ENCODE measurements at regions not wholly inside any gene's neighbourhood (a gene's known extent, or its start where the extent isn't known, plus 50 kb on each side); places are given as distances from the start of the nearest gene placed in this dataset.
"Not testable (repeated sequence)": the region's sequence is repeated elsewhere in the genome, so short reads cannot be mapped to it uniquely, and the experiment has no call there.

DNA sequence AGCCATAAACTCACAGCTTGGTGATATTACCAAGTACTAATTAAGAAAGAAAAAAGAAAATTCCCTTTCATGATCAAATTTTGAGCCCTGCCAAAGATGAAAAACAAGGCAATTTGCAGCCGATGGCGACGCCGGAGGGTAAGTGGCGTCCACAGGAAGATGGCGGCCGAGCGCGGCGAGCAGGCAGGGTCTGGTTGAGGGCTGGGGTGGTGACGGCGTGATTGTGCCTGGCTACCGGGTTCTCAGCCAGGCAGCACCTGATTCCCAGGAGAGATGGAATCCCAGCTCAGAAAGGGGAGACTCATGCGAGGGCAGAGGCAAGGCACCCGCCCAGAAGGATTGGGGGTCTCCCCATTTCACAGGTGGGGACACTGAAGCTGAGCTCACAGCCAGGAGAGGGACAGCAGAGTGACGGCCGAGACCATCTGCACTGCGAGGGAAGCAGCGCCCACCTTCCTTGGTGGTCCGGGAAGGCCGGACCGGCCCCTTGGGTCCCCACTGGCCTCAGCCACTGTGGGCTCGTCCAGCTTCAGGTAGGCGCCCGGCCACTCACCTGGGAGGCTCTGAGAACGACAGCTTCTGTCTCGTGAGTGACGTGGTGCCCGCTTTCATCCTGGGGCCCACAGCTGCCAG lies 145.8 kb downstream of the IGLL1 start:
- not testable (repeated sequence) for H3K4me1 ChIP-seq (ENCODE audit: insufficient read depth, poor library complexity, severe bottlenecking); H3K27me3 ChIP-seq (ENCODE audit: insufficient read depth, poor library complexity, severe bottlenecking); H3K27ac ChIP-seq (ENCODE audit: poor library complexity, severe bottlenecking); H3K4me3 ChIP-seq (ENCODE audit: severe bottlenecking); DNase-seq (ENCODE audit: low spot score); H3K9me3 ChIP-seq (ENCODE audit: severe bottlenecking); ATAC-seq (ENCODE audit: low read depth); H3K36me3 ChIP-seq (ENCODE audit: low read depth)

DNA sequence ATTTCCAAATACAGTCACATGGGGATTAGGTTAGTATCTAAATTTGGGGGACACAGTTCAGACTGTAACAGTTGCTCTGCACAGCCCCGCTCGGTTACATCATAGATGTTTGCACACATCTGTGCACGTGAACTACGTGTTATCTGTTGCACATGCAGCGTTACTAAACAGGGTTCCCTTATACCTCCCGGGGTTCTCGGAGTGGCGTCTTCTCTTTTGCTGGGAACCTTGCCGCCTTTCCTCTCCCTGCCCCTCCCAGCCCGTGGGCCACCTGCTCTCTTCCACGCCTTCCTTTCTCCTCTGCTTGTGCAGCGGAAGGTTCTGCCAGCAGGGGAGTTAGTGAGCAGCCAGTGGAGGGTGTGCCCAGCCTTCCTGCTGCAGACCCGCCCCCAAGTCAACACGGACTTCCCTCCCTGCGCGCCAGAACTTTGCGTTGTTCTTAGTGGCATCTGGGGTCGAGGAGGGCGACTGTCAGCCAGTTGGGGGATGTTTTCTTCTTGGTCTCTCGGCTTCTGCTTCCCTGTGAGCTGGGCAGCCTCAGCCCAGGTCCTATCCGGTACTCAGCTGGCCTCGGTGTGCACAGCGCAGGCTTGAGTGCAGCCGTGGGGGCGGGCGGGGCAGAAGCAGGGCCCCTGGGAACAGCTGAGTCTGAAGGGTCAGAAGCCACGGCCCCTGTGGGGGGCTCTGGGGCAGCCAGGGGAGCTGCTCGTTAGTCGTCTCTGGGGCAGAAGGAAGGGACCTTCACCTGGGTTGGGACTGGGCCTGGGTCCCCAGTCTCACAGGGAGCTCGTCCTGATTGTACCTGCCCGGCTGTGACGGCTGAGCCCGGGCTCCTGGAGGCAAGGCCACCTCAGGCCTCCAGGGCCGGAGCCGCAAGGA lies 146.7 kb downstream of the IGLL1 start:
- not testable (repeated sequence) for H3K27ac ChIP-seq (ENCODE audit: poor library complexity, severe bottlenecking); H3K4me1 ChIP-seq (ENCODE audit: insufficient read depth, poor library complexity, severe bottlenecking); H3K36me3 ChIP-seq (ENCODE audit: low read depth); H3K4me3 ChIP-seq (ENCODE audit: severe bottlenecking); H3K27me3 ChIP-seq (ENCODE audit: insufficient read depth, poor library complexity, severe bottlenecking); H3K9me3 ChIP-seq (ENCODE audit: severe bottlenecking); DNase-seq (ENCODE audit: low spot score)
- peak; percentile 88 for ATAC-seq (ENCODE audit: low read depth)
- TF ChIP-seq, protein P1, sequence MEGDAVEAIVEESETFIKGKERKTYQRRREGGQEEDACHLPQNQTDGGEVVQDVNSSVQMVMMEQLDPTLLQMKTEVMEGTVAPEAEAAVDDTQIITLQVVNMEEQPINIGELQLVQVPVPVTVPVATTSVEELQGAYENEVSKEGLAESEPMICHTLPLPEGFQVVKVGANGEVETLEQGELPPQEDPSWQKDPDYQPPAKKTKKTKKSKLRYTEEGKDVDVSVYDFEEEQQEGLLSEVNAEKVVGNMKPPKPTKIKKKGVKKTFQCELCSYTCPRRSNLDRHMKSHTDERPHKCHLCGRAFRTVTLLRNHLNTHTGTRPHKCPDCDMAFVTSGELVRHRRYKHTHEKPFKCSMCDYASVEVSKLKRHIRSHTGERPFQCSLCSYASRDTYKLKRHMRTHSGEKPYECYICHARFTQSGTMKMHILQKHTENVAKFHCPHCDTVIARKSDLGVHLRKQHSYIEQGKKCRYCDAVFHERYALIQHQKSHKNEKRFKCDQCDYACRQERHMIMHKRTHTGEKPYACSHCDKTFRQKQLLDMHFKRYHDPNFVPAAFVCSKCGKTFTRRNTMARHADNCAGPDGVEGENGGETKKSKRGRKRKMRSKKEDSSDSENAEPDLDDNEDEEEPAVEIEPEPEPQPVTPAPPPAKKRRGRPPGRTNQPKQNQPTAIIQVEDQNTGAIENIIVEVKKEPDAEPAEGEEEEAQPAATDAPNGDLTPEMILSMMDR (IDR thresholded peaks at IDR 0.05; ENCODE audit: poor library complexity, severe bottlenecking): peak; percentile 27

DNA sequence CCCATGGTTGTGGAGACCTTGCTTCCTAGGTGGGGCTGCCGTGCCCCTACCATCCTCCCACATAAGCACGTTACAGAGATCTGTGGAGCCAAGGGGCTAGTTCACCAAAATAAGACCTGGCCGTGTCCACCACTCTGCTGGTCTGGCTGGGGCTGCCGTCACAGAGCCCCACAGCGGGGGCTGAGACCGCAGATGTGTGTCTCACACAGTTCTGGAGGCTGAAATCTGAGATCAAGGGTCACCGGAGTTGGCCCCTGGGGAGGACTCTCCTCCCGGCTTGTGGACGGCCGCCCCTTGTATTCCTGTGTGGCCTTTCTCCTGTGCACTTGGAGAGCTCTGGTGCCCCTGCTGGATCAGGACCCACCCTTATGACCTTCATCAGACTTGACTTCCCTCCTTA lies 147.4 kb downstream of the IGLL1 start:
- not testable (repeated sequence) for H3K9me3 ChIP-seq (ENCODE audit: severe bottlenecking); H3K27me3 ChIP-seq (ENCODE audit: insufficient read depth, poor library complexity, severe bottlenecking); H3K36me3 ChIP-seq (ENCODE audit: low read depth); ATAC-seq (ENCODE audit: low read depth); H3K4me1 ChIP-seq (ENCODE audit: insufficient read depth, poor library complexity, severe bottlenecking); H3K27ac ChIP-seq (ENCODE audit: poor library complexity, severe bottlenecking); DNase-seq (ENCODE audit: low spot score); H3K4me3 ChIP-seq (ENCODE audit: severe bottlenecking)

DNA sequence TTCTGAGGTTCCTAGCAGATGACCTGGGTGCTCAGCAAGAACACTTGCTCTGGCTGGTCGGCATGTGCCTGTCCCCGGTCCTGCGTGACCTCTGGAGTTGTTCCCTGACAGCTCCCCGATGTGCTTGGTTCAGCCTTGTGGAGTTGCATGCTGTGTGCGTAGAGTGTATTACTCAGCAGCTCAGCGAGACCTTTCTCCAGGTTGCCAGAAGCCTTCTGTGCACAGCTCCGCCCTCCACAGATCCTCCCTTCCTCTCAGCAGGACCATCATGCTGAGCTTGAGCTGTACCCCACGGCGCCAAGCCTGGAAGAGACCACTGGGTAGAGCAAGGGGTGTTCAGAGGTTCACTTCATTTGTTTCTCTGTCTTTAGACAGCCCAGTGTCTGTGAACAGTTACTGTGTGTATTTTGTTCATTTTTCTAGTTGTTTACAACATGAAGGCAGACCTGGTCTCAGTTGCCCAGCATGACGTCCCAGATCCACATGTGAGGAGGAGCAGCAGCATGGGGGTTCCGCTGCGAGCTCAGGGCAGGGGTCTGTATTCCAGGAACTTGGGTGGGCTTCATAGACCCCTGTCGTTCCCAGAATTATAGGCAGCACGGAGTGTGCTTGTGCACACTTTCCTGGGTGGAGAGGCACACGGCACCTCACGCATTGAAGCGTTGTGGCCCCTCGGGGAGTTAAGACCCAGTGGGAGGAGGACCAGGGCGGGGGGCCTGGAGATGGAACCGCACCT lies 148.6 kb downstream of the IGLL1 start:
- Histone ChIP-seq H3K4me1 (ENCODE audit: insufficient read depth, poor library complexity, severe bottlenecking) (no peaks in the 10 kb centered on the region), H3K36me3 (ENCODE audit: low read depth) (no peaks in the 10 kb centered on the region), H3K27ac (ENCODE audit: poor library complexity, severe bottlenecking) (no peak overlapping the region), H3K9me3 (ENCODE audit: severe bottlenecking) (peaks cover 4% of the 10 kb centered on the region), H3K27me3 (ENCODE audit: insufficient read depth, poor library complexity, severe bottlenecking) (no peaks in the 10 kb centered on the region), H3K4me3 (ENCODE audit: severe bottlenecking) (no peak overlapping the region)
- no peak for ATAC-seq (ENCODE audit: low read depth)
- DNase-seq (ENCODE audit: low spot score): no peak
- TF ChIP-seq, protein P1 (IDR thresholded peaks at IDR 0.05; ENCODE audit: poor library complexity, severe bottlenecking): no peak

DNA sequence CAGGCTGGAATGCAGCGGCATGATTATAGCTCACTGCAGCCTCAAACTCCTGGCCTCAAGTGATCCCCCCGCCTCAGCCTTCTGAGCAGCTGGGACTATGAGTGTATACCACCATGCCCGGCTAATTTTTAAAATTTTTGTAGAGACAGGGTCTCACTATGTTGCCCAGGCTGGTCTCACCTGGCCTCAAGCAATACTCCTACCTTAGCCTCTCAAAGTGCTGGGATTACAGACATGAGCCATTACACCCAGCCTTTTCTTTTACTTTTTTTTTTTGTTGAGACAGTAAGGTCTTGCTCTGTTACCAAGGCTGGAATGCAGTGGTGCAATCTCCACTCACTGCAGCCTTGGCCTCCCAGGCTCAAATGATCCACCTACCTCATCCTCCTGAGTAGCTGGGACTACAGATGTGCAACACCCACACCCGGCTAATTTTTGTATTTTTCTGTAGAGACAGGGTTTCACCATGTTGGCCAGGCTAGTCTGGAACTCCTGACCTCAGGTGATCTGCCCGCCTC lies 155.5 kb downstream of the IGLL1 start:
- not testable (repeated sequence) for H3K36me3 ChIP-seq (ENCODE audit: low read depth); DNase-seq (ENCODE audit: low spot score); H3K9me3 ChIP-seq (ENCODE audit: severe bottlenecking); H3K4me3 ChIP-seq (ENCODE audit: severe bottlenecking); H3K27ac ChIP-seq (ENCODE audit: poor library complexity, severe bottlenecking); ATAC-seq (ENCODE audit: low read depth); H3K27me3 ChIP-seq (ENCODE audit: insufficient read depth, poor library complexity, severe bottlenecking); H3K4me1 ChIP-seq (ENCODE audit: insufficient read depth, poor library complexity, severe bottlenecking)

DNA sequence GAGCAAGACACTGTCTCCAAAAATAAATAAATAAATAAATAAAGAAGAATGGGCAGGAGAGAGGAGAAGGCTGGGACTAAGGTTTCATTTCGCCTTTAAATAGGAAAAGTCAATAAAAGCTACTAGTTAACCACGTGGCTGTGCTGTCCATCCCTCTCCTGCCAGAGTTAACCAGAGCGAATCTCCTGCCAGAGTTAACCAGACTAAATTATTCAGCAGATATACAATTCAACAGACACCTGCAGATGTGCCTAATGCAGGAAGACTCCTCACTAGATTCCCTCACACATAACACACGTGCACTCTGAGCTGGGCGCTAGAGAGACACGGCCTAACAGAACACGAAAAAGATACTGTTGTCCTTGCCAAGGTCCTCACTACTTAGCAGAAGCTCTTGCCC lies 156.1 kb downstream of the IGLL1 start:
- no peak overlapping the region for H3K4me3 ChIP-seq (ENCODE audit: severe bottlenecking)
- no peak for DNase-seq (ENCODE audit: low spot score)
- TF ChIP-seq, protein P1 (IDR thresholded peaks at IDR 0.05; ENCODE audit: poor library complexity, severe bottlenecking): no peak
- H3K27ac ChIP-seq (ENCODE audit: poor library complexity, severe bottlenecking): no peak overlapping the region
- H3K4me1 ChIP-seq (ENCODE audit: insufficient read depth, poor library complexity, severe bottlenecking): no peaks in the 10 kb centered on the region
- no peaks in the 10 kb centered on the region for H3K36me3 ChIP-seq (ENCODE audit: low read depth)
- no peaks in the 10 kb centered on the region for H3K9me3 ChIP-seq (ENCODE audit: severe bottlenecking)
- no peaks in the 10 kb centered on the region for H3K27me3 ChIP-seq (ENCODE audit: insufficient read depth, poor library complexity, severe bottlenecking)
- no peak for ATAC-seq (ENCODE audit: low read depth)

DNA sequence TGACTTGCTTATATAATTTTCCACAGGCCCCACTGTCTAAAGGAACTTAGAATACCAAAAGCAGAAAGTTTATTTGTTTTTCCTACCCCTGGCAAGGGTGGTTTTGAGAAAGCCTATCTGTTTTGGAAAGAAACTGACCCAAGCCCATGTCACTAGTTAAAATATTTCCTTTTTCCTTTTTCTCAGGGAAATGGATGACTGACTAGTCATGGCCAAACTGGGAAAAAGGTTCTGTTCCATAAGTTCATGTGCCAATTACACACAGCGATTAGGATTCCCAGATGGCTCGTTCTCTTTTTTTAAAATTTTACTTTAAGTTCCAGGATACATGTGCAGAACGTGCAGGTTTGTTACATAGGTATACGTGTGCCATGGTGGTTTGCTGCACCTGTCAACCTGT lies 157.8 kb downstream of the IGLL1 start:
- ATAC-seq (ENCODE audit: low read depth); H3K4me1 ChIP-seq (ENCODE audit: insufficient read depth, poor library complexity, severe bottlenecking); H3K36me3 ChIP-seq (ENCODE audit: low read depth); DNase-seq (ENCODE audit: low spot score); H3K4me3 ChIP-seq (ENCODE audit: severe bottlenecking); H3K27ac ChIP-seq (ENCODE audit: poor library complexity, severe bottlenecking); H3K9me3 ChIP-seq (ENCODE audit: severe bottlenecking); H3K27me3 ChIP-seq (ENCODE audit: insufficient read depth, poor library complexity, severe bottlenecking): not testable (repeated sequence)

DNA sequence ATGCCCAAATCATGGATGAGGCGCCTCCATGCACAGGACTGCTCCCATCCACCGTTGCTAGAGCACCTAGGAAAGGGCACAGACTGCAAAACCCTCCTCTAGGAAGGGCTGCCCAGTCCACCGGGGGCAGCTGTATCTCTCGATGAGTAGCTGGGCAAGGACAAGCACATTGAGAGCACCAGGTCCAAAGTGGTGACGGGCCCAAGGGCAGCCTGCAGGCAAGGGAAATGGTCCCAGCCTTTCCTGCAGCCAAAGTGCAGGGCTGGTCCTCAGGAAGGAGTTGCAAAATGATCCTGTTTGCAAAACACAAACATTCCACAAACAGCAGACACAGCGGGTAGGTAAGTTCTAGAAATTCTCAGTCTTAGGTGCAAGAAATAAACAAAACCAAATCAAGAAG lies 158.8 kb downstream of the IGLL1 start:
- not testable (repeated sequence) for H3K36me3 ChIP-seq (ENCODE audit: low read depth); H3K4me3 ChIP-seq (ENCODE audit: severe bottlenecking); DNase-seq (ENCODE audit: low spot score); H3K9me3 ChIP-seq (ENCODE audit: severe bottlenecking); H3K27me3 ChIP-seq (ENCODE audit: insufficient read depth, poor library complexity, severe bottlenecking); ATAC-seq (ENCODE audit: low read depth); H3K4me1 ChIP-seq (ENCODE audit: insufficient read depth, poor library complexity, severe bottlenecking); H3K27ac ChIP-seq (ENCODE audit: poor library complexity, severe bottlenecking)

Measured in RWPE2 (cell line).